ENCODE measurements at regions not wholly inside any gene's neighbourhood (a gene's known extent, or its start where the extent isn't known, plus 50 kb on each side); places are given as distances from the start of the nearest gene placed in this dataset.

DNA sequence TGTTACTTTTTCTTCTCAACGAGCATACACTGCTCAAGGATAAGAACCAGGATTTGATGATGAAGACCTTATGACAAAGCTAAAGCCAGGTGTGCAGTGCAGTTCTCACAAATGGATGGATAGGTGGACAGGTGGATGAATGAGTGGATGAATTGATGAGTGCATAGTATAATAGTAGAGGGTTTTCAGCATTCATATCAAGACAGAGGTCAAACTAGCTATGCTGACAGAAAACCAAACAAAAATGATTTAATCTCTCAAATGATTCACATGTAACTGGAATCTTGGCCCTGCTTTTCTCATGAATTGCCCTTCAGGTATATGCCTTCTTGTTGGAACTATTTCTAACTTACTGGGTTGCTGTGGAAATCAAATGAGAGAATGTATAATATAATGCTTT lies 240.9 kb downstream of the BCAT1 start:
- peaks cover 3% of the 10 kb centered on the region for H3K79me1 ChIP-seq (ENCODE audit: low read length)

GRCh38 chr12:24707334-24707733 lies 241.6 kb downstream of the BCAT1 start:
- H3K27ac ChIP-seq (ENCODE audit: low read depth, low read length), result no peak overlapping the region
- no peak overlapping the region for H3K23ac ChIP-seq (ENCODE audit: low read length)
- no peak overlapping the region for H2BK5ac ChIP-seq (ENCODE audit: low read depth, low read length, poor library complexity)
- H3K79me1 ChIP-seq (ENCODE audit: low read length), result peaks cover 3% of the 10 kb centered on the region
- no peak overlapping the region for H2AK5ac ChIP-seq (ENCODE audit: low read length)
- H3K4me2 ChIP-seq (ENCODE audit: low read length), result no peak overlapping the region
- H3K4me3 ChIP-seq (ENCODE audit: low read depth, low read length), result no peak overlapping the region
- no peak overlapping the region for H3K14ac ChIP-seq (ENCODE audit: low read length)
- no peak overlapping the region for H4K12ac ChIP-seq (ENCODE audit: low read depth, low read length)
- no peak overlapping the region for H3K18ac ChIP-seq (ENCODE audit: low read length)
- no peak overlapping the region for H2BK12ac ChIP-seq (ENCODE audit: low read length)
- WGBS (ENCODE audit: extremely low coverage, insufficient coverage, insufficient read length), result no CpG with 5 or more reads among the region's 1 CpG
- no peak overlapping the region for H3K4ac ChIP-seq (ENCODE audit: low read depth, low read length)
- no peak overlapping the region for H4K8ac ChIP-seq (ENCODE audit: low read depth, low read length)
- no peak overlapping the region for H3K9ac ChIP-seq (ENCODE audit: low read length)
- DNase-seq, result no peak
- H3K36me3 ChIP-seq (ENCODE audit: control insufficient read depth in 1 of 2, insufficient read depth in 2 of 2, low read length in 2 of 2), result no peaks in the 10 kb centered on the region
- no peak overlapping the region for H4K91ac ChIP-seq (ENCODE audit: low read depth, low read length)
- no peak overlapping the region for H2AFZ ChIP-seq (ENCODE audit: insufficient read depth, low read length, poor library complexity)
- H3K4me1 ChIP-seq (ENCODE audit: control insufficient read depth in 1 of 2, insufficient read depth in 2 of 2, low read length in 2 of 2), result peaks cover 0 to 5% of the 10 kb centered on the region in 2 experiments
- peaks cover 2% of the 10 kb centered on the region for H3K79me2 ChIP-seq (ENCODE audit: control insufficient read depth, insufficient read depth, low read length, poor library complexity)
- no peak overlapping the region for H2BK120ac ChIP-seq (ENCODE audit: insufficient read depth, low read length, poor library complexity)
- no peaks in the 10 kb centered on the region for H3K9me3 ChIP-seq (ENCODE audit: insufficient read depth, low read depth, low read length)
- no peaks in the 10 kb centered on the region for H3K27me3 ChIP-seq (ENCODE audit: insufficient read depth, low read length)

More for the DNA sequence above, 240.9 kb downstream of the BCAT1 start:
- Histone ChIP-seq H3K14ac (ENCODE audit: low read length) (no peak overlapping the region), H2BK120ac (ENCODE audit: insufficient read depth, low read length, poor library complexity) (no peak overlapping the region), H2AK5ac (ENCODE audit: low read length) (no peak overlapping the region), H3K79me2 (ENCODE audit: control insufficient read depth, insufficient read depth, low read length, poor library complexity) (peaks cover 2% of the 10 kb centered on the region), H2BK12ac (ENCODE audit: low read length) (no peak overlapping the region), H2AFZ (ENCODE audit: insufficient read depth, low read length, poor library complexity) (no peak overlapping the region), H4K8ac (ENCODE audit: low read depth, low read length) (no peak overlapping the region), H4K91ac (ENCODE audit: low read depth, low read length) (no peak overlapping the region), H3K4me2 (ENCODE audit: low read length) (no peak overlapping the region), H3K36me3 (ENCODE audit: control insufficient read depth in 1 of 2, insufficient read depth in 2 of 2, low read length in 2 of 2) (no peaks in the 10 kb centered on the region), H3K4ac (ENCODE audit: low read depth, low read length) (no peak overlapping the region), H3K18ac (ENCODE audit: low read length) (no peak overlapping the region), H3K9ac (ENCODE audit: low read length) (no peak overlapping the region), H4K12ac (ENCODE audit: low read depth, low read length) (no peak overlapping the region), H3K23ac (ENCODE audit: low read length) (no peak overlapping the region), H2BK5ac (ENCODE audit: low read depth, low read length, poor library complexity) (no peak overlapping the region), H3K4me1 (ENCODE audit: control insufficient read depth in 1 of 2, insufficient read depth in 2 of 2, low read length in 2 of 2) (peaks cover 0 to 5% of the 10 kb centered on the region in 2 experiments), H3K4me3 (ENCODE audit: low read depth, low read length) (no peak overlapping the region), H3K9me3 (ENCODE audit: insufficient read depth, low read depth, low read length) (no peaks in the 10 kb centered on the region), H3K27me3 (ENCODE audit: insufficient read depth, low read length) (no peaks in the 10 kb centered on the region), H3K27ac (ENCODE audit: low read depth, low read length) (no peak overlapping the region)
- WGBS (ENCODE audit: extremely low coverage, insufficient coverage, insufficient read length), result no CpG with 5 or more reads among the region's 1 CpG
- DNase-seq, result peak in 1 of 2 donors; percentile 13

- H3K36me3 ChIP-seq (ENCODE audit: control insufficient read depth in 1 of 2, insufficient read depth in 2 of 2, low read length in 2 of 2), result no peaks in the 10 kb centered on the region
- peaks cover 2% of the 10 kb centered on the region for H3K79me2 ChIP-seq (ENCODE audit: control insufficient read depth, insufficient read depth, low read length, poor library complexity)
- no peak overlapping the region for H3K23ac ChIP-seq (ENCODE audit: low read length)
- H2BK120ac ChIP-seq (ENCODE audit: insufficient read depth, low read length, poor library complexity), result no peak overlapping the region
- H2BK5ac ChIP-seq (ENCODE audit: low read depth, low read length, poor library complexity), result no peak overlapping the region
- H2AK5ac ChIP-seq (ENCODE audit: low read length), result no peak overlapping the region
- H3K27ac ChIP-seq (ENCODE audit: low read depth, low read length), result peak overlapping the region; percentile 64
- no peak overlapping the region for H2BK12ac ChIP-seq (ENCODE audit: low read length)
- no peaks in the 10 kb centered on the region for H3K27me3 ChIP-seq (ENCODE audit: insufficient read depth, low read length)
- H3K4me2 ChIP-seq (ENCODE audit: low read length), result peak overlapping the region; percentile 7
- H3K14ac ChIP-seq (ENCODE audit: low read length), result no peak overlapping the region
- H4K12ac ChIP-seq (ENCODE audit: low read depth, low read length), result no peak overlapping the region
- no peak overlapping the region for H4K91ac ChIP-seq (ENCODE audit: low read depth, low read length)
- no CpG with 5 or more reads among the region's 4 CpGs for WGBS (ENCODE audit: extremely low coverage, insufficient coverage, insufficient read length)
- H3K4me3 ChIP-seq (ENCODE audit: low read depth, low read length), result no peak overlapping the region
- no peak overlapping the region for H3K9ac ChIP-seq (ENCODE audit: low read length)
- peaks cover 0 to 5% of the 10 kb centered on the region in 2 experiments for H3K4me1 ChIP-seq (ENCODE audit: control insufficient read depth in 1 of 2, insufficient read depth in 2 of 2, low read length in 2 of 2)
- DNase-seq, result peak; percentile 25 to 83
- H4K8ac ChIP-seq (ENCODE audit: low read depth, low read length), result no peak overlapping the region
- H3K79me1 ChIP-seq (ENCODE audit: low read length), result peaks cover 3% of the 10 kb centered on the region
- H3K4ac ChIP-seq (ENCODE audit: low read depth, low read length), result no peak overlapping the region
- H3K18ac ChIP-seq (ENCODE audit: low read length), result no peak overlapping the region
- H3K9me3 ChIP-seq (ENCODE audit: insufficient read depth, low read depth, low read length), result no peaks in the 10 kb centered on the region
- H2AFZ ChIP-seq (ENCODE audit: insufficient read depth, low read length, poor library complexity), result no peak overlapping the region
Measured at GRCh38 chr12:24705741-24706358, 243.1 kb downstream of the BCAT1 start.

- no peak overlapping the region for H4K8ac ChIP-seq (ENCODE audit: low read depth, low read length)
- no peak overlapping the region for H3K4ac ChIP-seq (ENCODE audit: low read depth, low read length)
- no peaks in the 10 kb centered on the region for H3K27me3 ChIP-seq (ENCODE audit: insufficient read depth, low read length)
- no peak overlapping the region for H2AK5ac ChIP-seq (ENCODE audit: low read length)
- H3K18ac ChIP-seq (ENCODE audit: low read length), result no peak overlapping the region
- H3K23ac ChIP-seq (ENCODE audit: low read length), result no peak overlapping the region
- WGBS (ENCODE audit: extremely low coverage, insufficient coverage, insufficient read length), result no CpG with 5 or more reads among the region's 2 CpGs
- peaks cover 3% of the 10 kb centered on the region for H3K79me1 ChIP-seq (ENCODE audit: low read length)
- H3K79me2 ChIP-seq (ENCODE audit: control insufficient read depth, insufficient read depth, low read length, poor library complexity), result peaks cover 2% of the 10 kb centered on the region
- H3K4me1 ChIP-seq (ENCODE audit: control insufficient read depth in 1 of 2, insufficient read depth in 2 of 2, low read length in 2 of 2), result peaks cover 0 to 5% of the 10 kb centered on the region in 2 experiments
- H3K14ac ChIP-seq (ENCODE audit: low read length), result no peak overlapping the region
- peak overlapping the region; percentile 30 for H2BK12ac ChIP-seq (ENCODE audit: low read length)
- H3K9ac ChIP-seq (ENCODE audit: low read length), result no peak overlapping the region
- H4K12ac ChIP-seq (ENCODE audit: low read depth, low read length), result no peak overlapping the region
- no peaks in the 10 kb centered on the region for H3K36me3 ChIP-seq (ENCODE audit: control insufficient read depth in 1 of 2, insufficient read depth in 2 of 2, low read length in 2 of 2)
- no peak overlapping the region for H3K4me3 ChIP-seq (ENCODE audit: low read depth, low read length)
- H4K91ac ChIP-seq (ENCODE audit: low read depth, low read length), result no peak overlapping the region
- DNase-seq, result no peak
- H2AFZ ChIP-seq (ENCODE audit: insufficient read depth, low read length, poor library complexity), result no peak overlapping the region
- H3K27ac ChIP-seq (ENCODE audit: low read depth, low read length), result peak overlapping the region; percentile 21
- peak overlapping the region; percentile 66 for H2BK120ac ChIP-seq (ENCODE audit: insufficient read depth, low read length, poor library complexity)
- no peaks in the 10 kb centered on the region for H3K9me3 ChIP-seq (ENCODE audit: insufficient read depth, low read depth, low read length)
- no peak overlapping the region for H3K4me2 ChIP-seq (ENCODE audit: low read length)
- H2BK5ac ChIP-seq (ENCODE audit: low read depth, low read length, poor library complexity), result peak overlapping the region; percentile 27
Measured at GRCh38 chr12:24705216-24705615, 243.7 kb downstream of the BCAT1 start.

Measured in trophoblast cell (in vitro differentiated cells and primary cell).